PC-9 (cell line): ENCODE measurements at regions not wholly inside any gene's neighbourhood (a gene's known extent, or its start where the extent isn't known, plus 50 kb on each side); places are given as distances from the start of the nearest gene placed in this dataset.

Source experiments
- EZH2 ChIP-seq: fragments of 200-600 bp; sonication (generic); IDR thresholded peaks from 2 replicates; pipeline ENCODE4 v1.8.0; 2017; ENCODE audit warnings: antibody characterized with exemption, low read depth
- TF ChIP-seq, protein P1 (sequence below): fragments of 200-600 bp; sonication (generic); conservative IDR thresholded peaks from 2 replicates; pipeline ENCODE4 v1.6.1; 2017; ENCODE audit warnings: mixed run types, antibody characterized with exemption, mild to moderate bottlenecking, moderate library complexity

GRCh38 chr6:169895926-169896761, 144.7 kb downstream of the ERMARD start:
- TF ChIP-seq, protein P1, sequence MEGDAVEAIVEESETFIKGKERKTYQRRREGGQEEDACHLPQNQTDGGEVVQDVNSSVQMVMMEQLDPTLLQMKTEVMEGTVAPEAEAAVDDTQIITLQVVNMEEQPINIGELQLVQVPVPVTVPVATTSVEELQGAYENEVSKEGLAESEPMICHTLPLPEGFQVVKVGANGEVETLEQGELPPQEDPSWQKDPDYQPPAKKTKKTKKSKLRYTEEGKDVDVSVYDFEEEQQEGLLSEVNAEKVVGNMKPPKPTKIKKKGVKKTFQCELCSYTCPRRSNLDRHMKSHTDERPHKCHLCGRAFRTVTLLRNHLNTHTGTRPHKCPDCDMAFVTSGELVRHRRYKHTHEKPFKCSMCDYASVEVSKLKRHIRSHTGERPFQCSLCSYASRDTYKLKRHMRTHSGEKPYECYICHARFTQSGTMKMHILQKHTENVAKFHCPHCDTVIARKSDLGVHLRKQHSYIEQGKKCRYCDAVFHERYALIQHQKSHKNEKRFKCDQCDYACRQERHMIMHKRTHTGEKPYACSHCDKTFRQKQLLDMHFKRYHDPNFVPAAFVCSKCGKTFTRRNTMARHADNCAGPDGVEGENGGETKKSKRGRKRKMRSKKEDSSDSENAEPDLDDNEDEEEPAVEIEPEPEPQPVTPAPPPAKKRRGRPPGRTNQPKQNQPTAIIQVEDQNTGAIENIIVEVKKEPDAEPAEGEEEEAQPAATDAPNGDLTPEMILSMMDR = no peak
- TF ChIP-seq EZH2 = no peak
